H1 (cell line): ENCODE measurements at regions not wholly inside any gene's neighbourhood (a gene's known extent, or its start where the extent isn't known, plus 50 kb on each side); places are given as distances from the start of the nearest gene placed in this dataset.

ENCODE experiments used
- BCL11A ChIP-seq, 2 experiments: IDR thresholded peaks; one replicate each; pipeline ENCODE4 v1.6.1; 2011; ENCODE audit warnings: low read depth in 2 of 2, low read length in 2 of 2, mild to moderate bottlenecking in 2 of 2
- GABPA ChIP-seq: IDR thresholded peaks from 2 replicates; pipeline ENCODE4 v1.6.1; 2011; ENCODE audit warnings: mild to moderate bottlenecking, low read length, moderate library complexity, borderline replicate concordance; ENCODE audit not compliant: insufficient read depth
- RXRA ChIP-seq: IDR thresholded peaks from 2 replicates; pipeline ENCODE4 v1.6.1; 2011; ENCODE audit warnings: low read depth, mild to moderate bottlenecking, low read length, moderate library complexity; ENCODE audit not compliant: insufficient read depth

GRCh38 chr10:121071901-121072300, 220.7 kb downstream of the WDR11 start (continued):
- TF ChIP-seq RXRA = no peak
- no peak for TF ChIP-seq BCL11A (IDR thresholded peaks at IDR 0.05; ENCODE audit: low read depth in 2 of 2, low read length in 2 of 2)
- no peak for TF ChIP-seq GABPA
